HG03064 (cell line): ENCODE measurements at regions not wholly inside any gene's neighbourhood (a gene's known extent, or its start where the extent isn't known, plus 50 kb on each side); places are given as distances from the start of the nearest gene placed in this dataset.

ENCODE experiments used
- ATAC-seq: cut with Tn5 transposase; IDR thresholded peaks from one replicate; pipeline ENCODE4 v1.9.1; 2021; ENCODE audit warnings: low read depth; ENCODE audit not compliant: unreplicated experiment

DNA sequence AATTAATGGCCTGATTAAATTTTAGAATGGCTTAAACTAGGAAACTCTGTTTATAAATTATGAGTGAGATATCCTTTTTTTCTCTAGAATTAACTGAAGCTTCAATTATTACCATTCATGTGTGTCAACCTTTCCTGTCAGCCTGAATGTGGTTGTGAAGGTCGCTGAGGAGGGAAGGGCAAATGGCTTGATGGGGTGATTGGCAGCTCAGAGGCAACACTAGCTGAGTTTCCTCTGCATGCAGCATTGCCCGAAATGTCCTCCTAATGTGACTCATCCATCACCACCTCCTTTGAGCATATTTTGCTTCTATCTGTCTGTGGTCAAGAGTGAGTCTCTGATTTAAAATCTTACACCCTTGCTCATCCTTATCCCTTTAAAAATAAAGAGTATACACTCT lies 281.9 kb downstream of the TENT4A start:
- no peak for ATAC-seq

DNA sequence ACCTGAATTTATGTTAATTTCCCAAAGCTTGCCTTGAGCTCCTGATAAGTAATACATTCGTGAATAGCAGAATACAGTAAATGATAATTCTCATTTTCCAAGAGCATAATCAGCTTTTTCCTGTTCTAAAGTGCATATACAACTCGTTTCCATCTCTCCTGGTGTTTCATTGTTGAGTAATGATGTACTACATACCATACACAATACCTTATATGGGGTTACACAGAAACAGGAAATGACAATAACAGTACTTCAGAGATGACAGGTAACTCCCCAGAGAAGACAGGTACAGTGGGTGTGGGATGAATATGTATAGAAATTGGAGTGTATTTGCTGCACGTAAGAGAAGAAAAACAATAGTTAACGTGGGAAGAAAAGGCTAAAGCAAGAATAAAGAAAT lies 287.1 kb downstream of the TENT4A start:
- no peak for ATAC-seq

DNA sequence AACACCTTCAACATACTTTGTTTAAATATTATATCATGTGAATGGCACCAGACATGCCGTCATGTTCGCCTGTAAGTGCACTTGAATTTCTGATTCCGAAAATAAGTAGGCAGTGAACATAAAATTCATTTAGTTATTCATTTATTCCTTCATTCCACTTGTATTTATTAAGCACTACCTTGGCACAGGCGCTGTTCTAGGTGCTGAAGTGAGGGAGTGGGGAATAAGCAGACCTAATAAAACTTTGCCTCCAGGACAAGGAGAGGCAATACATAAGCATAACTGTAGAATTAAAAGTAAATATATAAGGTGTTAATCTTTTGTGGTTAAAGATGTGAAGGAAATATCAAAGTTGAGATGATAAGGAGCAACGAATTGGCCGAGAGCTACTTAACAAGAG lies 297.4 kb downstream of the TENT4A start:
- ATAC-seq, result no peak

DNA sequence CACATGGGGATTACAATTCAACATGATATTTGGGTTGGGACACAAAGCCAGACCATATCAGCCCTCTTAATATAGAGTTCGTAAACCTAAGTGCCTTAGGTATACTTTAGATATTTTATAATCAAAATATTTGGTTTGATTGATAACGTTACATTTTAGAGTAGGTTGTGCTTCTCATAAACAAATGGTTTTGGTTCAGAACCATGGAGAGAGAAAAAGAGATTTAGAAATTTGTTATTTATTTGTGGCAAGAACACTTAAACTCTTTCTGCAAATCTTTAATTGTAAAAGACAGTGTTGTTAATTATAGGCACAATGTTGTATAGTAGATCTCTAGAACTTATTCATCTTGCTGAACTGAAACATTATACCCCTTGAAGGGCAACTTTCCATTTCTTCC lies 298.8 kb downstream of the TENT4A start:
- no peak for ATAC-seq

DNA sequence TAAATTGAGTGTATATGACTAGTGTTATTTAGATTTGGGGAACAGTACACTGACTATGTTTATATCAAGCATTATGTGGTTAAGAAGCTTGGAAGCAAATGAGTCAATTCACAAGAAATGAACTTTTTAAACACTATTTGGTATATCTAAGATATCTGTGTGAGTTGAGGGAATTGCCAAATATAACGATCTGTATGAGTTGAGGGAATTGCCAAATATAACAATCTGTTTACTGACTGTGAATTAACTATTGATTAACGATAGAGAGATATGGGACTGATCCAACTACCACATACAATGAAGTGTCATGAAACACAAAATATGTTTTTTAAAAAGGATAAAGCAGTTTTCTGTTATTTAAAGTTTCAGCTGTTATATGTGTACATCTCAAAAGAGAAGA lies 301.4 kb downstream of the TENT4A start:
- ATAC-seq, result no peak

DNA sequence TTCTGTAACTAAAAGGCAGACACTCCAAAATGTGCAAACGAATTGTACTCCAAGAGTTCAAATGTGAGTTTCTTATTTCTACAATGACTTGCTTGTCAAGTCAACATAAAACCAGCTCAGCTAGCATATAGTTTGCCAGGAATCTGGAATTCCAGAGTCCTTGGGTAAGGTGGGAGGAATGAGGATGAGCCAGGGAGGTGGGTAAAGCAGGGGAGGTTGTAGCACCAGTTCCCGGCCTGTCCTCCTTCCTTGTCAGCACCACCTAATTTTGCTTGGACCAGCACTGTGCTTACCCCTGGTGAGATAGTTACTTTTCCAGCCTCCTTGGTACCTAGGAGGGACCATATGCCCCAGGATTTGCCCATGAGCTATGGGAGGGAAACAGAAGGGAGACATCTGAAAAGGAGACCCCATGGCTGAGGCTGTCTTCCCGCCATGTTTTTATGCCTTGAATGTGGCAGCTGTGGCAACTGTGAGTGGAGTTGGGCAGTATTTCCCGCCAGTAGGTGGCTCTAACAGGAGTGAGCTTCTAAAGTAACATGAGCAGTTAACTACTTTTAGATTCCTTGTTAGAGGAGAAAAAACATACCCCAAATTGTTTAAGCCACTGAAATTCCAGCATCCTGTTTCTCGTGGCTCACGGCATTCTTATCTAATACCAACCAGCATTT lies 302.5 kb downstream of the TENT4A start:
- no peak for ATAC-seq

DNA sequence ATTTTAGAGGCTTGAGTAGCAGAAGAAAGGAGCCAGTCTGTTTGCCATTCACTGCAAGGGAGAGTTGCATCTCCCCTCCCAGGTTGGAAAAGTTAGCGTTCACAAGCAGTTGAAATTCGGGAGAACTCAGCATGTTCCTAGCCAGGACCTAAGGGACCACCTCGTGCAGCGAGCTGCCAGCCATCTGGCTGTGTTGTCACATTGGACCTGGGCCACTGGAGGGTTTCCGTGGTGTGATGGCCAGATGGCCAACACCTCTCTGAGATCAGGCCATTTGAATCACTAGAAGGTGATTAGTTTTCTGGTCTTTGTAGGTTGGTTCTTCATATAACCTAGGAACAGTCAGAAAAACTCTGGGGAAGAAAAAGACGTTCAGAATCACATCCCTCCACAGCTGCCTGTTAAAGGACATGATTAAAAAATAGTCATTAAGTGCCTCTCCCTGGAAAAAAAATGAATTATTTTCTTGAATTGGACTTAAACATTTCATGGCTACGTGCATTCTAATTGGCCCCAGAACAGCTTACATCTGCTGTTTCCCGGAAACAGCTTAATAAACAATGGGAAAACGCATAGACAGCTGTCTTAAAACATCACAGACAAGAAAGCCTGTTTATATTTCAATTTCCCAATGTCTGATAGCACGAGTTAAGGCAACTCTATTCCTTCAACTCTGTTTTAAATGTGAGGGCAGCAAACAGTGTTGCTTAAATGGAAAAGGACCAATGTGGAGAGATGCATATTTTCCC lies 303.9 kb downstream of the TENT4A start:
- ATAC-seq, result no peak

DNA sequence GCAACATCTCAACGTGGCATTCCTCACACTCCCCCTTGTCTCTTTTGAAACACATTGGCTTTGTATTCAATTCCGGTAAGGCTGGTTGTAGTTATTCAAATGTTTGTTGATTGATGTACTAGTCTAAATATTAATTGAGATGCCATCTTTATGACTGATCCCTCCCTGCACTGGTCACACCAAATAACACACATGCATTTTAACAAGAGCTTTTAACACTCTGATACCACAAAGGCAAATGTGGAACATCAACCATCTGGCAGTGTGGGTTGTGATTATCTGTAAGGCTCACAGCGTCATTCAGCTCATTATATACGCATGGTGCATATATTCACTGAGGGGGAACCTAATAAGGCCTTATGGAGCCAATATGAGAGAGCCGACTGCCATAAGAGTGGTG lies 305.0 kb downstream of the TENT4A start:
- no peak for ATAC-seq

DNA sequence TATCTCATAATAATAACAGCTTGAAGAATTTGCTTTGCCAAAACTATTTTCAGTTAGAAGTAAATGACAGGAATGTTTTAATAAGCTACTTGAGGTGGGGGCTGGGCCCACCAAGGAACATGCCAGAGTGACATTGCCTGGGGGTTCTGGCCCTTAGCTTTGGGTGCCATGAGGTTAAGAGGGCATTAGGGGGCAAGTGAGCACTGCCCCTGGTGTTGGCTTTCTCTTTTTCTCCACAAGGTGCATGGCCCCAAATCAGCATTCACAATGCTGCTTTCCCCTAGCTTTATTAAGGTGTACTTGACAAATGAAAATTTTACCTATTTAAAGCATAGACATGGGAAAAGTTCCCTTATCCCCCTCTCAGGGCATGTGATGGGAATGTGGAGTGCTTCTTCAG lies 305.4 kb downstream of the TENT4A start:
- ATAC-seq, result no peak

DNA sequence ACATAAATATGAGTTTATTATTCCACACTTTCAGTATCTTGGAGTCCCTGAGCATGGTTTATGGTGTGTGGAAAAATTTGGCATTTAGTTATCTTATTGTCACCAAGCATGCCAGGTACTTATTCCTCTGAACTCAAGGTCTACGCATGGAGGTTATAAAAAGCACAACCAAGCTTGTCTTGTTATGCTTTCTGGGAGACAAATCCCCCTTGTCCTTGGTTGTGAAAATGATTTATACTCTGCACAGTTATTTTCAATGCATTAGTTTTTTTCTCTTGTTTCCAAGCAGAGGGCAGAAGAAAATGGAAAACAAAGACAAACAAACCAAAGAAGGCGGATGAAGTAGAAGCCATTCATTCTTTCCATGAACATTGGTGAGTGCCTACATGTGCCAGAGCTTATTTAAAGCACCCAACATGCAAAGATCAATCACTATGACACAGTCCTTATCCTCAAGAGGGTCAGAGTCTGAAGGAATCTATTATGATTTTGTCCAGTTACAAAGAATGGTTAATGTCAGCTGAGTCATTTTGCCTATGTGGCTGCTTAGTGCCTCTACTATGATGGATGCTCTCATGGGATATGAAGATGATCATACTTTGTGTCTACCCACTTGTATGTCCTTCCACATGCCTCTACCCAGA lies 323.1 kb downstream of the TENT4A start:
- no peak for ATAC-seq

DNA sequence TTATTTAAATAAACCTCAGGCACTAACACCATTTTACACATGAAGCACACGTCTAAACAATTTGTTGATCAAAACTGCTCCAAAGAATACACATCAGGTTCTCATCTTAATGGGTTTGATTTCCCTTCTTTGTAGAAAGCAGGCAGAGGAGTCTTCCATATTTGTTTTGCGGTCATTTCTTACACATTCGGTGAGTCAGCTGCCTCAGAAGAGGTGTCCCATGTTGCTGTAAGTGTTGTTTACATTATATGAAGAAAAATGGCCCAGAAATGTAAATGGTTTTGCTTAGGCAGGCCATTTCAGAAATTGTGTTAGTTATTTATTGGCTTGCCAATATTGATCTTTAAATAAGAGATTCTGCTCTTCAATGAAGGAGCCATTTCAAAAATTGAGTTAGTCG lies 325.8 kb downstream of the TENT4A start:
- ATAC-seq, result no peak

DNA sequence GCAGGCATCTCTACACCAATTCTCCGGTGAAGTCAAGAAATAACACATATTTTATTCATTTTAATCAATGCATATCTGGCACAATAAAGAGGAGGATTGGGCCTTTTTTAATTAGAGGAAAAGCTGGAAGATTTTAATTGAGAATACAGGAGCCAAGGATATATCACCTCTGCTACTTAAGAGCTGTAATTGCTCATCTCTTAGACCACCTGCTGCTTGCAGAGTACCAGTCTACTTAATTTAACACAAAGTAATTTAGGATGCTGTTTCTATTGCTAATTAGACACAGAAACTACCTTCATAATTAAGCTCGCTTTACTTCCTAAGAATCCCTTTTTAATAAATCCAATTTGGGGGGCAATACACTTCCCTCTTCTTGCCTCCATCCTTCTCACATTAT lies 326.9 kb downstream of the TENT4A start:
- ATAC-seq, result no peak

DNA sequence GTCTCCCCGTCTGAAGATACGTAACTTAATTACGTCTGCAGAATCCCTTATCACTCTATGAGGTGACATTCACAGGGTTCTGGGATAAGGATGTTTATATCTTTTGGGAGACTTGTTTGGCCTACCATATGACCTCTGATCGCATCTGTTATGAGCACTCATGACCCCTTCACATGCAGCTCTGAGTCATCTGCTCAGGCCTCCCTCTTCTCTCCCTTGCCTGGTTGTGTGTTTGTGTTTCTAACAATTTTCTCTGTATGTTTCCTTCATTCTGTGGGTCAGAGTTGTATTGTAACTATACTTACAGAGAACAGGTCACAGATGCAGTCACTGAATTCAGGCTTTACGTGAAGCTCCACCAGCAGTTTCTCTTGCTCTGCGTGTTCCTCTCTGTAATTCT lies 330.6 kb downstream of the TENT4A start:
- no peak for ATAC-seq

DNA sequence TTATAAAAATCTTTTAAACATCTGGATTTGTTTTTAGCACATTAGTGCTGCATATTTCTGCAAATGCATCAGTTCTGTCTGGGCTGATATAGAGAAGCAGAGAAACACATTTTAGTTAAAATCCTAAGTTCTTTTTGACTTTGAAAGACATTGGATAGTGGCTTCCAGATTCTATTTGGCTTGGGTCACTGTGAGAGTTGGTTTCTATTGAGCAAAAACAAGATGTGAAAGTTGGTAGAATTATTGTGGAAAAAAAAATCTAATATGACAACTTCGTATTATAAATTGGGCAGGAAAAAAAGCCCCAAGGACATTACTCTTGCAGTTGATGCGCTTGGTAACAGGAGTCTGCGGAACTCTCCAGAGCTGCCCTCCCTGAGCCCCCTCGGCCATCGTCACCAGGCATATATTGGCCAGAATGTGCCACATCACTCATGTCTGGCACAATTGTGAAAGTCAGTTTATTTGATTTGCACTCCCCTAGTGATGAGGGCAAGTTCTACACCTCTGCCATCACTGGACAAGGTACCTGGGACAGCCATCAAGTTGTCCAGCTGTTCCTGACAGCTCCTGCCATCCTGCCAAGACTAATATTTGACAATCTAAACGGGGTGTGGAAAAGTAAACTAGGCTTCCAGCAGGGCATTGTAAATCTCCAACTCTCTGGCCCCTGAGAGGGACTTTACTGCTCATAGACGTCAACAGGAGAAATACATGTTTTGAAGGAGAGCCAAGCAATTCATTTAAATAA lies 334.5 kb downstream of the TENT4A start:
- ATAC-seq, result no peak

DNA sequence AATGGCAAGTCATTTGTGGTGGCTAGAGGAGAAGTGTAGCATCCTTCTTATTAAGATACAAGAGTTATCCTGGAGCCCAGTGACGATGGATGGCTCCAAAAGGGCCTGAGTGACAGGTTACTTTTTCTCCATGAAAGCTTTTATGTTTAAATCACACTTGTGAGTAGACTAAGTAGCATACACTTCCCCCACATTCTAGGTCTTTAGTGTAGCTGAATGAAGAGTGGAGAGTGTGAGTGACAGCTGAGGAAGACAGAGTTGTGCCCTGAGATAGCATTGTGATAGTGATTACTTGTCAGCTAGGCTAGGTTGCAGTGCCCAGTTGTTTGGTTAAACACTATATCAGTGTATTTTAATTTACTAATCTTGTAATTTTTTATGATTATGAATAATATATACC lies 337.8 kb downstream of the TENT4A start:
- no peak for ATAC-seq

DNA sequence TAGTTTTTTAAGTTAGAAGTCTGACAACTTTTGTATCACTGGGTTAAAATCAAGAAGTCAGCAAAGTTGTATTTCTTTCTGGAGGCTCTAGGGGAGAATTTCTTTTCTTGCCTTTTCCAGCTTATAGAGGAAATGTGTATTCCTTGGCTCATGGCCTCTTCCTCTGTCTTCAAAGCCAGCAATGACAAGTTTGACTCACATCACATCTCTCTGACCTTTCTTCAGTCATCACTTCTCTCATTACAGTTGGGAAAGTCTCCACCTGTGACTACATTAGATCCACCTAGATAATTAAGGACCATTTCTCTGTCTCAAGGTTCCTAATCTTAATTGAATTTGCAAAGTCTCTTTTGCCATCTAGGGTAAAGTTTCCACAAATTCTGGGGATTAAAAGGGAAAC lies 339.9 kb downstream of the TENT4A start:
- no peak for ATAC-seq

DNA sequence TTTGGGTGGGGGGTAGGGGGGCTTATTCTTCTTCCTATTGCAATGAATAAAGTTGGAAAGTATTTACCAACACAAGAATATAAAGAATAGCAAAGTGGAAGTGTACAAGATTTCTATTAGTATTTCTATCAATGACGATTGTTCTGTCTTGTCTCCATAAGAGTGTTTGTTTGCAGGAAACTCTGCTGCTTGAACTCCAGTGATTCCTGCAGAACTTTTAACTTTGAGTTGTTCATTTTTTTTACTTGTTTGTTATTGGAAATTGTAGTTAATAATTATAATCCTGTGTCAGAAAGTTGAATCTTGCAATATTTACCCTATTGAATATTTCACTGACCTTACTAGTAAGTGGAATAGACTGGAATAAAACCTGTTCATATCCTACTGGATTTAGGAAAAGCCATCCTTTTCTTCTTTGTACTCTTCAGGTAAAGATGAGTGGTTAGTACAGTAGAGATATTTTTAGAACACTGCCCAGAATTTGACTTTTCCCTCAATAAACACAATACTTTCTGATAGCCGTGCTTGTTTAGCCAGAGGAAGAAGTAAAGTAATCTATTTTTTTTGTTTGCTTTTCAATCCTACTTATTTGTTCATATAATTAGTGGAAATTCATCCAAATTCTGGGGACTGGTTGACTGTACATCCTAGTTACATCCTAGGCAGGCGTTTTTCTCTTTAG lies 340.4 kb downstream of the TENT4A start:
- no peak for ATAC-seq

DNA sequence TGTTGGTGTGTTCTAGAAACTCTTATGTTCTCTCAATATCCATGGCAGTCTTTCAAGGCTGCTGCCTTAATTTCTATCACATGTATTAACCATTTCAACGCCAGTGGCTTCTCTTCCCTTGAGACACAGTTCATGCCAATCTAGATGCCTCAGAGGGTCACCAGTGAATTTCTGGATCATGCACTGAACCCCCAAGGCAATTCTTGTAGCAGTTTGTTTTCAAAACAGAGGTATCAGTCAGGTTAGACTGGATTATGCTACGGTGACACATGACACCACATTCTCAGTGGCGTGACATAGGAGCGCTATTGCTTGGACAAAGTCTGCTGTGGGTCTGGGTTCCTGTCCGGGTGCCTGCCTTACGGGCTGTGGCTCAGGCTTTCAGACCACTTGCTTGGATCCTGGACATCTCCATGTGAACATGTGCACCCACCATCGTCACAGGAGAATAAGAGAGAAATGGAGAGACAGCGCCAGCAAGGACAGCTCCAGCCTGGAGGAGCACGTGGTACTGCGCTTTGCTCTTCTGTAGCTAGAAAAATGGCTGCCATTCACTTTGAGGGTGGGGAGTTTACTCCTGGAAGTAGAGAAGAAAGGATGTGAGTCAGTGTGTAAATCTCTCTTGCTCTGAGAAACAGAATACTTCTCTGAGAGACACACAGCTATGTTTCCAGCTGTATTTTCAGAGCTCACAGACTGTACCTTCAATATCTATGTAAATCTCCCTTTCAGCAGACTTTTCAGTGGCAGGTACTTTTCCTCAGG lies 329.3 kb upstream of the ADCY2 start:
- no peak for ATAC-seq

DNA sequence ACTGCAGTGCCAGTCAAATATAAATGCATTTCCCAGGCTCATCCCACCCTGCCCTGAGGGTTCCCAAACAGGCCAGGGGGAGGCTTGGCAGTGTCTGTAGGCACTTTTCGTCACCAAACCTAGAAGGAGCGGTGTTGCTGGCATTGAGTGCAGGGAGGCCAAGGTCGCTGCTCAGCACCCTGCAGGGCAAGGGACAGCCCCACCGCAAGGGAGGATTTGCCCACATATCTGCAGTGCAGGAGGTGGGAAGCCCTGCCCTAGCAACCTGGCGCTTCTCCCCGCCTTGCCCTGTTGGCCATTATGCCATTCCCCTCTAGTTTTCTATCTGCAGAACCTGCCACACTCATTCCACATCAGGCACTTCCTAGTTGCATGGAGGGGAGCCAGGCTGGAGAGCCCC lies 327.8 kb upstream of the ADCY2 start:
- no peak for ATAC-seq

DNA sequence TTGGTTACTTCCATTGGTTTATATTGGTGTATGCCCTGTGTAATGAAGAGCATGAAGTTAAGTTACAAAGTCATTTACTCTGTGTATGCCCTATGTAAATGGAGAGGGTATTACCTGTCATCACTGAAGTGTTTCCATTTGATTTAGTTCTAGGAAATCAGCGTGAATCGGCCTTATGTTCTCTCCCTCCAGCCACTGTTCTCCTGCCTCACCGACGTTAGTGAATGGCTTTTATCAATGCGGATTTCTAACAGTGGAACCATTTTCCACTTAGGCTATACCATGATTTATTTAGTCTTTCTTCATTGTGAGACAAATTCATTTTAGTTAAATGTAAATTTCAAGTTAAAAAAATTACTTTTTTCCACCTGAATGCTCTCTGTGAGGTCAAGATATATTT lies 327.0 kb upstream of the ADCY2 start:
- no peak for ATAC-seq
